Fibroblast of the aortic adventitia (primary cell): ENCODE measurements at regions not wholly inside any gene's neighbourhood (a gene's known extent, or its start where the extent isn't known, plus 50 kb on each side); places are given as distances from the start of the nearest gene placed in this dataset.

Experiments used
- DNase-seq: peaks from one replicate; pipeline ENCODE4 v3.0.0-alpha.2; 2010; ENCODE audit warnings: low read depth
- H3K4me3 ChIP-seq: 2 replicates; pipeline ENCODE4 v1.5.1; 2011; ENCODE audit warnings: low read depth, mild to moderate bottlenecking, control low read depth, low read length, moderate library complexity
- TF ChIP-seq, protein P1 (sequence below): IDR thresholded peaks from 2 replicates; pipeline ENCODE4 v1.5.1; 2011; ENCODE audit warnings: mild to moderate bottlenecking, low read length, control low read depth, inconsistent platforms; ENCODE audit not compliant: insufficient read depth

GRCh38 chr5:93188876-93189485, 392.0 kb downstream of the NR2F1-AS1 start:
- DNase-seq, result no peak
- TF ChIP-seq, protein P1, sequence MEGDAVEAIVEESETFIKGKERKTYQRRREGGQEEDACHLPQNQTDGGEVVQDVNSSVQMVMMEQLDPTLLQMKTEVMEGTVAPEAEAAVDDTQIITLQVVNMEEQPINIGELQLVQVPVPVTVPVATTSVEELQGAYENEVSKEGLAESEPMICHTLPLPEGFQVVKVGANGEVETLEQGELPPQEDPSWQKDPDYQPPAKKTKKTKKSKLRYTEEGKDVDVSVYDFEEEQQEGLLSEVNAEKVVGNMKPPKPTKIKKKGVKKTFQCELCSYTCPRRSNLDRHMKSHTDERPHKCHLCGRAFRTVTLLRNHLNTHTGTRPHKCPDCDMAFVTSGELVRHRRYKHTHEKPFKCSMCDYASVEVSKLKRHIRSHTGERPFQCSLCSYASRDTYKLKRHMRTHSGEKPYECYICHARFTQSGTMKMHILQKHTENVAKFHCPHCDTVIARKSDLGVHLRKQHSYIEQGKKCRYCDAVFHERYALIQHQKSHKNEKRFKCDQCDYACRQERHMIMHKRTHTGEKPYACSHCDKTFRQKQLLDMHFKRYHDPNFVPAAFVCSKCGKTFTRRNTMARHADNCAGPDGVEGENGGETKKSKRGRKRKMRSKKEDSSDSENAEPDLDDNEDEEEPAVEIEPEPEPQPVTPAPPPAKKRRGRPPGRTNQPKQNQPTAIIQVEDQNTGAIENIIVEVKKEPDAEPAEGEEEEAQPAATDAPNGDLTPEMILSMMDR, result no peak
- no peak overlapping the region for H3K4me3 ChIP-seq

DNA sequence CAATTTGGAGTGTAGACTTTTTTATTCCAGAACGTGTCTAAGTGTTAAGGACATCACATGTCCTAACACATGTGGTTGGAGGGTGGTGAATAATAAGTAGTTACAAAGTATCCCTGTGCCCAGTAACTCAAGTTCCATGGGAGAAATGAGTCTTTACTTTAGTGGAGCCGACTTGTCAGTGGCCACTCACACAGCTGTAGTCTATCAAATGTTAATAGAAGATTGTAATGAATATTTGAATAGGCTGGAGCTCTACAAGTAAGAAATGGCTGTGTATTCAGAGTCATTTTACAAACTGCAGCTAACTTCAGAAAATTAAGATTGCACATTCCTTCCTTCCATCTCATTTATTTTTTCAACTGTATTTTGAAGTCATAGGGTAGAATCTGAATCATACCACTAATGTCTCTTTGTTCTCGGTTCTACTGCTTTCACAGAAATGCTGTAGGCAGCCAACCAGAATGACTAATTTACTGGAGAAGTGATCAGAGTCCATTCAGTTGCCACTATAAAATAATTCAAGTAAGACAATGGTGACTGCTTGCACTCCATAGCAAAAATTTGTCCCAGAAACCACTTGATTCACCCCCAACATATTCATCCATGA, 394.8 kb downstream of the NR2F1-AS1 start:
- TF ChIP-seq, protein P1, result no peak
- no peak overlapping the region for H3K4me3 ChIP-seq
- peak; percentile 82 for DNase-seq

- peak; percentile 77 for DNase-seq
- TF ChIP-seq, protein P1, result no peak
Measured at GRCh38 chr5:93184041-93184440, 397.0 kb downstream of the NR2F1-AS1 start.

DNA sequence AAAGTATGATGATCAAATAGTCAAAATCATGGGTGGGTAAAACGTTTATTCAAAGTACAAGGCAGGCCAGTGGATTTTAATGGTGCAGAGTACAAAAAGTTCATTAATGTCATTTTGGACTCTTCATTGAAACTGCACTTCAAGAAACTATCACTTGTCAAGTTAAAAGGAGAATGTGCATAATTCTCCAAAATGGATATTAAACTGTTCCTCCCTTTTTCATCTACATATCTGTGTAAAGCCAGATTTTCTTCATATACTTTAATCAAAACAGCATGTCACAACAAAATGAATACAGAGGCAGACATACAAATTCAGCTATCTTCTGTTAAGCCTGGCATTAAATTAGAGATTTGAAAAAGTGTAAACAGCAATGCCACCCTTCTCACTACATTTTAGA, 401.6 kb downstream of the NR2F1-AS1 start:
- TF ChIP-seq, protein P1, result no peak
- no peak overlapping the region for H3K4me3 ChIP-seq

More at GRCh38 chr5:93184041-93184440, 397.0 kb downstream of the NR2F1-AS1 start:
- no peak overlapping the region for H3K4me3 ChIP-seq

DNA sequence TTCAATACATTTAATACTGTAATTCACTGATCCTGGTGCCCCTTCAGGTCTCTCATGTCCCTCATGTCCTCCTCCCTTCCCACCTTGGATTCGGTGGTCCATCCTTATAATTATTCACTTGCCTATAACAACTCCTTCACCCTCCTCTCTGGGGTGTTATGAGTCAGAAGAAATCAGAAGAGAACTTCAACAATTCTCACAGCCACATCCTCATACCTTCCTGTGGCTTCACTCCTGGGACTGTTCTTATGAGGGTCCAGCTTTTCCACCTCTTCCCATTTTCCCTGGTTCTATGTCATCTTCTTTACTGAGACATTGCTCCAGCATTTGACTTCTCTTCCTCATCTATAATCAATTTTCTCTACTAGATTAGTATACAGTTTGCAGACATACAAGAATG, 406.1 kb downstream of the NR2F1-AS1 start:
- TF ChIP-seq, protein P1, result no peak
- DNase-seq, result no peak
- H3K4me3 ChIP-seq, result no peak overlapping the region

More for the DNA sequence above, 401.6 kb downstream of the NR2F1-AS1 start:
- no peak for DNase-seq

- TF ChIP-seq, protein P1, result no peak
- no peak for DNase-seq
- no peak overlapping the region for H3K4me3 ChIP-seq
Measured at GRCh38 chr5:93165559-93165958, 415.5 kb downstream of the NR2F1-AS1 start.
